ENCODE measurements at regions not wholly inside any gene's neighbourhood (a gene's known extent, or its start where the extent isn't known, plus 50 kb on each side); places are given as distances from the start of the nearest gene placed in this dataset.

DNA sequence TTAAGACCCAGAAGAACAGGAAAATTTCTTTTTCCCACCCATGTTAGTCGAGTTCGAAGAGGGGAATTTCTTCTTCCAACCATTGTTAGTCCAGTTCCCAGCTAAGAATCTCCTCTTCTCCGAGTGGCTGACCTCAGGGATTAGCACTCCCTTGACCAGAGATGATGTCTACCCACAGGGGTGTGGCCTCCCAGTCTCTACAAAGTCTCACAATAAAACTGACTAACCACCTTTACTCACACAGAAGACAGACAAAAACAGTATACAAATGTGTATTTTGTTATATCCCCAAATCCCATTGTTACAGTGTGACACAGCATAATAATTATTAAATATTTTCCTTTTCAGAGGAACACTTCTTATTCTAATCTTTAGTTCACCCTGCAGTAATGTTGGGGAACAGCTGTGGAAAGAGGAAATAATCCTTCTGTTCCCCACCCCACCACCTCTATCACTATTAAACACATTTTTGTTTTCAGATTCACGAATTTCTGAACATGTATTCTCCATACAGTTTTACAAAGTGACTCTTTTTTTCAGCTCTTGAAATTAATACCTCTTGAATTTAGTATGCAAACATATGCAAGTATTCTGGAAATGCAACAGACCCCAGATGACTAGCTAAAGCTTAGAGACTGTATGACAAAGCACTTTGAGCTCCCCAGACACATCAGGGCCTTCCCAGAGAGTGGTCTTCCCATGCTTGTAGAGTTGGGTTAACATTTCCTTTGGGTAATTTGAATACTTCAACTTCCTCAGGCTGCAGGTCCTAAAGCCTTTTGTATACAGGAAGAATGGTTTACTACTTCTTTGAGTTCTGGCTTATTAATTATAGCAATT, 62.5 kb upstream of the NFKB1 start:
- TF ChIP-seq USF2 (IDR thresholded peaks at IDR 0.05; ENCODE audit: low read depth, low read length) (no peak), CTCF (conservative IDR thresholded peaks at IDR 0.05; ENCODE audit: low read depth, low read length) (no peak), RAD21 (IDR thresholded peaks at IDR 0.05; ENCODE audit: low read length) (no peak), SMC3 (IDR thresholded peaks at IDR 0.05; ENCODE audit: low read depth, low read length) (no peak), RCOR1 (IDR thresholded peaks at IDR 0.05; ENCODE audit: insufficient replicate concordance, low read length) (no peak), POLR2A (IDR thresholded peaks at IDR 0.05; ENCODE audit: low read depth, low read length) (no peak), FOS (IDR thresholded peaks at IDR 0.05; ENCODE audit: low read depth, low read length) (no peak)
- TF ChIP-seq, protein P1, sequence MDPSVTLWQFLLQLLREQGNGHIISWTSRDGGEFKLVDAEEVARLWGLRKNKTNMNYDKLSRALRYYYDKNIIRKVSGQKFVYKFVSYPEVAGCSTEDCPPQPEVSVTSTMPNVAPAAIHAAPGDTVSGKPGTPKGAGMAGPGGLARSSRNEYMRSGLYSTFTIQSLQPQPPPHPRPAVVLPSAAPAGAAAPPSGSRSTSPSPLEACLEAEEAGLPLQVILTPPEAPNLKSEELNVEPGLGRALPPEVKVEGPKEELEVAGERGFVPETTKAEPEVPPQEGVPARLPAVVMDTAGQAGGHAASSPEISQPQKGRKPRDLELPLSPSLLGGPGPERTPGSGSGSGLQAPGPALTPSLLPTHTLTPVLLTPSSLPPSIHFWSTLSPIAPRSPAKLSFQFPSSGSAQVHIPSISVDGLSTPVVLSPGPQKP (IDR thresholded peaks at IDR 0.05; ENCODE audit: borderline replicate concordance, low read depth, low read length), result no peak

All from IMR-90 (cell line).